Amygdala (tissue), 56 donors: ENCODE measurements at regions not wholly inside any gene's neighbourhood (a gene's known extent, or its start where the extent isn't known, plus 50 kb on each side); places are given as distances from the start of the nearest gene placed in this dataset.

Experiments used
- DNase-seq, 56 donors: peaks; one replicate each; lab custom pipeline; 2025; lab: John Stamatoyannopoulos, UW

DNA sequence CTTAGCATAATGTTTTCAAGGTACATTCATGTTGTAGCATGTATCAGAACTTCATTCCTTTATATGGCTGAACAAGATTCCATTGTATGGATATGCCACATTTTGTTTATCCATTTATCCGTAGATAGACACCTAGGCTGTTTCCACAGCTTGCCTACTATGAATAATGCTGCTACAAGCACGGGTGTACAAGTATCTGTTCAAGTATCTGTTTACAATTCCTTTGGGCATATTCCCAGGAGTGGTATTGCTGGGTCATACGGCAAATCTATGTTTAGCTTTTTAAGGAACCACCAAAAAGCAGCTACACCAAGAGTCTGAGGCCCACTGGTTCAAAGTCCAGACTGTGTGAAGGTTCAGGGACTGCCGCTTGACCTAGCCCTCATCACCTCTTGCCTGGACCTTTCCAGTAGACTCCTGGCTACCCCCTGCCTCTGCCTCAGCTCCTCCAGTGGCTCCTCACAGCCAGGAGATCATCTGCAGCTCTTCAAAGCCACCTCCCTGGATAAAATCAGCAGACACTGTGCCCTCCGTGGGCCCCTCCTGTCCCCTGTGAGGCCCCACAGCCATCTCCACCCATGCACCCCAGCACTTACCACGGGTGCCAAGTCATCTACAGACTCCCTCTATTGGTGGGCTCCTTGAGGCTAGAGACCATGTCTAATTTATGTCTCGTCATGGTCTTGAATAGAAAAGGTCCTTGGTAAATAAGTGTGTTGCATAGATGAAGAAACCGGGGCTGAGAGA, 160.3 kb downstream of the MN1 start:
- DNase-seq, result no peak

DNA sequence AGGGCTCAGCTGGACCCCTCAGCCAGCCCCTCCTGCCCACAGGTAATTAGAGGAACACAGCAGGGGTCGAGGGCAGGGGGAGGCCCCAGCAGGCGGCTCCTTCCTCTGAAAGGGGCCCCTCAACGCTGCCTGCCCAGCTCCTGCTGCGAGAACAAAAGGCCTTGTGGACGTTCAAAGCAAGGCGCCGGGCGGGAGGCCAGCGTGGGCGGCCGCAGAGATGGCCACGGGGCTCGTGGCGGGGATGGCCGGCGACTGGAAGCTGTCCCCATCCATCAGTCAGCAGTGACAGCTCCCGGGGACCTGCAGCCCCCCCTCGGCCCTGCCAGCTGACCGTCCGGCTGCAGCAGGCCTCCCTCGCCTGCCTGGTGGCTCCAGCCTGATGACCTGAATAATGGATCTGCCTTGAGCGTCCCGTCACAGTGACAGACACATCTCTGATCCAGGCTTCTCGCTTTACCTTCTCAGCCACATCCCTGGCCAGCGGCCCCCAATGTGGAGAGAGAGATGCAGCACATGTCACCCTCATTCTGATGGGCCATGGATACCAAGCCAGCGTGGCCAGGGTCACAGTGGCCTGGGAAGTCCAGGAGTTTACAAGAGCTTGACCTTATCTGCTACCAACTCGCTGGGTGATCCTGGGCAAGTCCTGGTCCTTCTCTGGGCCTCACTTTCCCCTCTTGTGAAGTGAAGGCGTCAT, 159.3 kb downstream of the MN1 start:
- DNase-seq, result peak; percentile 31 to 97 (median 85)

DNA sequence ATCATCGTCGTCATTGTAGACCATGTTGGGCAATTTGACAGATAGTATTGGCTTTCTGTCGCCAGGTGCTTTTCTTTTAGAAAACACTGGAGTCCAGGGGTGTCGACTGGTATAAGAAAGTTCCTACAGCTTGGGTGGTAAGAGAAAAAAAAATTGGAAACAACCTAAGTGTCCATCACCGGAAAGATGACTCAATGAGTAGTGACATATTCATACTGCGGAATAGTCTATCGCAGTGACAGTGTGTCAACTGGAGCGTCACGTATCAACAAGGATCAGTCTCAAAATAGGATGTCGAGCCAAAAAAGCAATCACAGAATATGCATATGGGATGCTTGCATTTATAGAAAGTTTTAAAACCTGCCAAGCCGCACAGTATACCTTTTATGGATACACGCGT, 157.6 kb downstream of the MN1 start:
- no peak for DNase-seq

DNA sequence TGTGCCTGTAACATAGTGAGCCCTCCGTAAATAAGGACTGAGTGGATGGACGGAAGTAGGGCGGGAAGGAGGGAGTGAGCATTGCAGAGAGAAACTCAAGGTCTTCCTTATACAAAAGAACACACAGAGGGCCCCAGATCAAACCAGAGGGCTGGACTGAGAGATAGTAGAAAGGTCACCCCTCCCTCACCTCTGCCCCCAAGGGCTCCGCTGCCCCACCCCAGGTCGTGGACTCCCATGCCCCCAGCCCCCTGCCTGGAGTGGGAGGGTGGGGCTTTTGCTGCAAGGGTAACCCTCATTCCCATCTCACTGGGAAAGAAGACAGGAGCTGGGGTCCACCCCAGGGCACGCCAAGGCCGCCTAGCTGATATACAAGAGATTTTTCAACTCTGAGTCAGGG, 157.0 kb downstream of the MN1 start:
- no peak for DNase-seq

DNA sequence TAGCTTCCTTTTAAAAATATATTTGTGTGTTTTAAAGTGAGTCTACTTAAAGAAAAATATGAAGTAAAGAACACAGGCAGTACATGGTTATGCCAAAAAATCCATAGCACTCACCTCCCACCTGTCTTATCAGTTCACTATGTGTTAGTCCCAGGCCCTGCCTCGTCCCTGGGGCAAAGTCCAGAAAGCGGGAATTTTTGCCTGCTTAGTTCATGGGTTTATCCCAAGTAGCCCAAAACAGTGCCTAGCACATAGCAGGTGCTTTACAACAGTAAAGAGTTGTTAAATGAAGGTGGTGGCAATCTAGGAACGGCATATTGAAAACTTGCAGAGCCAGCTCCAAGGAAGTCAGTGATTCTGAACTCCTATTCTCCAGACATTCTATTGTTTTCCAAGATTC, 154.0 kb downstream of the MN1 start:
- no peak for DNase-seq

DNA sequence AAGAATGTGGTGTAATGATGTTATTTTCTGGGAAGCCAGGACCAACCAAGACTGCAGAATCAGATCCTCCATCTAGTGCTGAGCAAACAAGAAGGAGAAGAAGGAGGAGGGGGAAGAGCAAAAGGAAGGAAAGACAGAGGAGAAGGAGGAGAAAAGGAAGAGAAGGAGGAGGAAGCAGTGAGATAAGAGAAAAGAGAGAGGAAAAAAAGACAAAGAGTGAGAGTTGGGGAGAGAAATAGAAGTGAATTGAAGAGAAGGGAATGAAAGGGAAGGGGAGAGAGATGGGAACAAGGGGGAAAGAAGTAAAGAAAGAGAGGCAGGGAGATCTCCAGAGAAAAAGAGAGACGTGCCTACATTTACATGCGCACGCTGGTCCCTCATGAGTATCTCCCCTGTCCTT, 153.5 kb downstream of the MN1 start:
- DNase-seq, result no peak

DNA sequence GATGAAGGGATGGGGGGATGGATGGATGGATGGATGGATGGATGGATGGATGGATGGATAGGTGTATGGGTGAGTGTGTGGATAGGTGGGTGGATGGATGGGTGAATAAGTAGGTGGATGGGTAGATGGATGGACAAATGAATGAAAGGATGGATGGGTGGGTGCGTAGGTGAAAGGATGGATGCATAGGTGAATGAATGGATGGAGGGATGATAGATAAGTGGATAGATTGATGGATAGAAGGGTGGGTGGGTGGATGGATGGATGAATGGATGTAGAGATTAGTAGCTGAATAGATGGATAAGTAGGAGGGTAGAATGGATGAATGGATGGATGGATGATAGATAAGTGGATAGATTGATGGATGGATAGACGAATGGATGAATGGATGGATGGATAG, 152.7 kb downstream of the MN1 start:
- DNase-seq, result no peak

DNA sequence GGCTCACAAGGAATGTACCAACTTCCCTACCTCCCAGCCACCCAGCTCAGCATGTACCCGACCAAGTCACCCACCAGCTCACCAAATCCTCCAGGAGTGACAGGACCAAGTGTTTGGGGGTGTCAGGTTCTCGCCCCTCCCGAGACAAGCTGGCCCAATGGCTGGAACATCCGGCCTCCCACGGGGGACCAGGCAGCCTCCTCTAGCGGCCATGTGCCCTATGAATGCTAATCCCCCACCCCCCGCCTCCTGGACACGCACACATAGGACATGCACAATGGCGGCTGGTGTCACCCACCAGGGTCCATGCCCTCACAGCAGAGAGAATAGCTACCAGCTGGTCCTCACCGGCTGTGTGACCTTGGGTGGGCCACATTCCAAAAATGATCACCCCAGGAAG, 151.0 kb downstream of the MN1 start:
- DNase-seq, result no peak

DNA sequence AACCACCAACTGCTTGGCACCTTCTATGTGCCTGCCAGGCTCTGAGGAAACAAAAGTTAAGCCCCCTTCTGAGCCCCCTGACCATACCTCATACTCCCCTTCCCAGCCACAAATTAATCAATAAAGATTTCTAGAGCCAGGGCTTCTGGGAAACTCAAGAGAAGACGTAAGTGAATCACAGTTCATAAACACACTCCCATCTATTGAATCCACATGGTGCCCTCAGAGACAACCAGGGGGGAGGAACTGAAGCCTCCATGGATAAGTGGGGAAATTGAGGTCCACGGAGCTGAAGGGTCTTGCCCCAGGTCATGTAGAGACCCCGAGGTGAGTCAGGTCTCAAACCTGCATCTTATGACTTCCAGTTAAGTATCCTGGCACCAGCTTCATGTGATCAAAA, 150.6 kb downstream of the MN1 start:
- DNase-seq, result no peak

DNA sequence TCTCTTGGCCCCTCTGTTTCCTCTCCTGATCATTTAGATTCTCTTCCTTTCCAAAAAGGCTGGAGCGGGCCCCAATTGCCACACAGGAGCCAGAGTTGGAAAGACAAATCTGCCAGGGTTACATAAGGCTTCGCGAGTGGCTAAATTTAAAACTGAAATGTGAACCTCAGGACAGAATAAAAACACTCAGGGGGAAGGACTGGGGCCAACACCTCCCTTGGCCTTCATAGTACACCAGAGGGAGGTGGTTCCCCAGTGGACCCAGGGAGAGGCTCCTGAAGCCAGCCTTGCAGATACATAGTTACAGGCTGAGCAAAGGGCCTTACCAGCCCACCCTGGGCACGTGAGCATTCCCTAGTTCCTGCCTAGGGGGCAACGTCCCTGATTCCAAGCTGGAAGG, 150.1 kb downstream of the MN1 start:
- no peak for DNase-seq

DNA sequence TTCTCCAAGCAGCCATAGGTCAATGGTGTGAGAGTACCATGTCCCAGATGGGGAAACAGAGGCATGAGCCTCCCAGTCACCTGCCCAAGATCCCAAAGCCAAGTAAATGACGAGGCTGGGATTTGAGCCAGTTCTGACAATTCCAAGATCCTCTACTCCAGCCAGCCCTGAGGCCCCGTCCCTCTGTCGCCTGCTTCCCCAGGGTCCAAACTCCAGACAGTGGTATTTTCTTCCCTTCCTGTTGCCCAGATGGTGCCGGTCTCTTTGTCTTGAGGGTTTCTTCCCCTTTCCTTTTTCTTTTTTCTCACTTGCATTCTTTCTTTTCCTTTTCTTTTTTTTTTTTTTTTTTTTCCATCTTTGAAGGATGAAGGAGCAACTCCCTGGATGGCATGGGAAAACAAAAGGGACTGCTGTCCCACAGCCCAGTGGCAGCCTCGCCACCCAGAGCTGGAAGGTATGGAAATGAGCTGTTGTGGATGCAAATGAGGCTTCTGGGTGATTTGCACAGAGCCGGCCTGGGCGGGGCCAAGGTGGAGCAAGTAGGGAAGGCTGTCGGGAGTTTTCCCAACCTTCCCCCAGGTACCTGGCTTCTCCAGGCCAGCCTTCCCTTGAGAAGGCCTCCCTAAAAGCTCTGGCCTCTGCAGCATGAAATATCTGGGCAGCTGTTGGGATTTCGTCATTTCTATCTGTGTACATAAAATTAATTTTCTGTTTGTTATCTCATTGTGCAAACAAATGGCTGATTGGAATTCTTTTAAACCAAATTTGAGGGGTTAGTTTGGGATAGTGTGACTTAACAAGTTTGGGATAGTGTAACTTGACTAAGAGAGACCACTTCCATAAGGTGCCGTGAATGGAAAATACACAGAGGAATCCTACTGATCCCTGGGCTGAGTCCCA, 146.8 kb downstream of the MN1 start:
- no peak for DNase-seq

DNA sequence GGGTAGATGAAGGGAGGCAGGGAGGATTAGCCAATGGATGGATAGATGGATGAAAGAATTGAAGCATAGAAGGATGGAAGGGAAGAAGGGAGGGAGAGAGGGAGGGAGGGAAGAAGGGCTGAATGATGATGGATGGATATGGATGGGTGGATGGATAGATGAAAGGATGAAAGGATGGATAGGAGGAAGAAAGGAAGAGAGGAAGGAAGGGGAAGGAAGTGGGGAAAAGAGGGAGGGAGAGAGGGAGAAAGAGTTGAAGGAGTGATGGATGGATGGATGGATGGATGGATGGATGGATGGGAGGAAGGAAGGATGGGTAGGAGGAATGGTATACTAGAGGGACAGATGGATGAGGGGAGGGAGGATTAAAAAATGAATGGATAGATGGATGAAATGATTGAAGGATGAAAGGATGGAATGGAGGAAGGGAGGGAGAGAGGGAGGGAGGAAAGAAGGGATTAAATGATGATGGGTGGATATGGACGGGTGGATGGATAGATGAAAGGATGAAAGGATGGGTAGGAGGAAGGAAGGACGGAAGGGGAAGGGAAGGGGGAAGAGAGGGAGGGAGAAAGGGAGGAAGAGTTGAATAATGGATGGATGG, 145.9 kb downstream of the MN1 start:
- DNase-seq, result no peak

DNA sequence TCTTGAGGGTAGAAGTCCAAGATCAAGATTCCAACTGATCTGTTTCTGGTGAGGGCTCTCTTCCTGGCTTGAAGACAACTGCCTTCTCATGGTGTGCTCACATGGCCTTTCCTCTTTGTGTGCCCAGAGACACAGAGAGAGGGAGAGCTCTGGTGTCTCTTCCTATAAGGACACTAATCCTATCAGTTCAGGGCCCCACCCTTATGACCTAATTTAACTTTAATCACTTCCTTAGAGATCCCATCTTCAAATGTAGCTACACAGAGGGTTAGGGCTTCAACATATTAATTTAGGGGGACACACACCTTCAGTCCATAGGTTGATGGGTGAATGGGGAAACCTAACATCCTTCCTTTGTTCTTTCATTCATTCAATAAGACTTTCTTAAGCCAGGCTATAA, 144.6 kb downstream of the MN1 start:
- DNase-seq, result no peak

DNA sequence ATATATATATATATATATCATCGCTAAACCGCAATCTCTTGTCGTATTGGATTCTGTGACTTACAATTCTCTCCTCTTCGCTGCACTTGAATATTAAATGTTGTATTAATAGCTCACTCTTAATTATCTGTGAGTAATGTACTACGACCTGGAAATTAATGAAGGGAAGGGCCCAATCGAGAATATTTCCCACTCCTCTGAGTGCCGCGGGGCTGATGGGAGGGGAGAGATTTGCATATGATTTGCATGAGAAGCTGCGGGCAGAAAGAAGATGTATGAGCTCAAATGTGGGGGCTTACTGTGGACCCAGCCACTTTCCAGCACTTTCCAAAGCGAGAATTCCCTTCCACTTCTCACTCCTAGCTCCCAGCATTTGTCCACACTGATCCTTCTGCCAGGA, 141.2 kb downstream of the MN1 start:
- DNase-seq, result no peak

DNA sequence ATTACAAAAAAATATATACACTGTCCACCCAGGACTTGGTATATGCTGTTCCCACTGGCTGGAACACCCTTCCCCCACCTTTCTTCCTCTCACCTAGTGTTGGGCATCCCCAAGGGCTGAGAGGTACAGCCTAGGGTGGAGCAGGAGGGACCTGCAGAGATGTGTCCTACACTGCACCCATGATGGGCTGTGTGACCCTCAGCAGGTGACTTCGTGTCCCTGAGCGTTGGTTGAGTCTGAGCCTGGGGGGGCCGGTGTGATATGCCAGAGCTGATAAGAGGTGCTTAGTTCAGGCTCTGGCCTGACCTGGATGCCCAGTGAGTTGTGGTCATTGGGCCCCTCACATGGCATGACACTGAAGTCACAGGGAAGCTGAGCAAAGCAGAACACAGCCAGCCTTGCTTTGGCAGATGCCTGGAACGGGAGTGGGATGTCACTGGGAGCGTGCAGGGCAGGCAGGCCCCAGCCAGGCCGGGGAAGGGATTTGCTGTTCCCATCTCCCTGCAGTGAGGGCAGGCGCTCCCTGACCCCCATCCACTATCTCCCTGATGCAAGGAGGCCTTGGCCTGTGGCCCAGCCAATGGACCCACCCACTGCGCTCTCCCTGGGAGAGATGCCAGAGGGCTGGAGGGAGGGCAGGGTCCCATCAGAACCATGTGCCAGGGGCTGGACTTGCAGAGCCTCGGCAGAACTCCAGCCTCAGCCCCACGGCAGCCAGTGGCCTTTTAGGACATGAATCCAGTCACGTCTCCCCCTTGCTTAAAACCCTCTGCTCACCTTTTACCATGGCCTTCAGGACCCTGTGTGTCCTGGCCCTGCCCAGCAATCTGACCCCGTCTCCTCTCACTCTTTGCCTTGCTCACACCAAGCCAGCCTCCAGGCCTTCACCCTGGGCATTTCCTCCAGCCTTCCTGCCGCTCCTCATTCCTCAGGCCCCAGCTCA, 138.9 kb downstream of the MN1 start:
- DNase-seq, result peak in 23 of 56 donors; percentile 8 to 77 (median 26)

DNA sequence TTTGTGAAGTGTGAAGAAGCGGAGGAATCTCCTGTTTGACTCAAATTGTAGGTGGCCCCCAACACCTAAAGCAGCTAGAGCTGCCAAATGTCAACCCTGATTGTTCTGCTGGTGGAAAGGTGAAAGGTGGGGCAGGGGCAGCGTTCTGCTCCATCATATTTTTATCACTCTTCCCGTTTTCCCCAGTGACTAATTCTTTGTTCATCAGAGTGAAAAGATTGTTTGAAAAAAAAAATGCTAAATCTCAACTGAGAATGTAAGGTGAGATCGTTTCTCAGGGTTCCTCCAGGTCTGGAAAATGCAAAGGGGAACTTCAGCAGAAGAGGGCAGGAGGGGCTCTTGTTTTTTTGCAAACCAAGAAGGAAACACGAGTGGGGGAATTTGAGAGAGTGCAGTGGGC, 137.7 kb downstream of the MN1 start:
- DNase-seq, result no peak

DNA sequence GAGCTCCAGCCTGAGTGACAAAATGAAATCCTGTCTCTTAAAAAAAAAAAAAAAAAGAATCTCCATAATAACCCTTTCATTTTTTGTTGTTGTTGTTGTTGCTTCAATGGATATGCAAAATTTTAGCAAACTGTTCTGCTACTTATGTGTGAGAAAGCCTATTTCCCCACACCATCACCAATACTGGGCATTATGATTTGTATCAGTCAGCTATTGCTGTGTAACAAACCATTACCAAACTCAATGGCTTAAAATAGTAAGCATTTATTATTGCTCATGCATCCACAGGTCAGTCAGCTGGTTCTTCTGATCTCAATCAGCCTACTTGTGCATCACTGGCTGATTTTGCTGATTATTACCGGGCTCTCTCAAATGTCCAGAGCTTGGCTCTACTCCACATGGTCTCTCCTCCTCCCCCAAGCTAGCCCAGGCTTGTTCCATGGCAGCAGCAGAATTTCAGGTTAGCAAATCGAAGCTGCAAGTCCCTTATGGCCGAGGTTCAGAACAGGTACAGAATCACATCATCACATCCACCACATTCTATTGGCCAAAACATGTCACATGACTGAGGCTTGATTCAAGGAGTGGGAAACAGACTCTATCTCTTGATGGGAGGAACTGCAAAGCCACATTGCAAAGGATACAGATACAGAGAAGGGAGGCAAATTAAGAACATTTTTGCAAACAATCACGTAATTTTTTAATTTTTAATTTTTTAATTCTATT, 135.1 kb downstream of the MN1 start:
- no peak for DNase-seq

DNA sequence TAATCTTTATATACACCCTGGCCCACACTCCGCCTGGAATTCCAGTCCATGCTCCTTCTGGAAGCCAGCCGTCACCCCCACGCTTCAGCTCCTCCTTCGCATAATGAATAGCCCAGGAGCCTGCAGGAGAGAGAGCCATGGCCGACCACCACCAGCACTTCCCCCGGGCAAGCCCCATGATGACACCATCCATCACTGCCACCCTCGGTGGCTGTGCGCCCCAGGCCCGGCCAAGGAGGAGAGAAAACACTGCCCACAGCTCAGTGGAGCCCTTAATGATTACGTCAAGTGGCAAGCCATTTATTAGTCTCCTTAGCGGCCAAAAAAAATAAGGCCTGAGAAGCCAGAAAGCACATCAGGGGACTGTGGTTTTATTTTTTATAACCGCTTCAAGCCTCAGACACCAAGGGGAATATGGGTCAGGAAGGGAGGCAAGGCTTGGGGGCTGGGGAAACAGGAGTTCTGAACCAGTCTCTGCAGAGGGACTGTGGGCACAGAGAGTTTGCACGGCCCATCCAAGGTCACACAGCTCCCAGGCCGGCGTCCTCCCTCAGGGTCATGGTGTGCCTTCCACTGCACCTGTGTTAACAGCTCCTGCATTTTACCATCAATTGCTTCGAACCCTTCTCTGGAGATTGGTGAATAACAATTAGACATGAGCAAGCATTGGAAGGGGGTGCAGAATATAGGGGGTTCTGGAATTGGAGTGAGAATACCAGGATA, 134.3 kb downstream of the MN1 start:
- peak in 5 of 56 donors; percentile 5 to 43 (median 13) for DNase-seq
